Mucosa of gallbladder (tissue), 1 donor: ENCODE measurements at regions not wholly inside any gene's neighbourhood (a gene's known extent, or its start where the extent isn't known, plus 50 kb on each side); places are given as distances from the start of the nearest gene placed in this dataset.

ENCODE experiments used
- DNase-seq: peaks from one replicate; pipeline ENCODE4 v3.0.0-alpha.2; 2020; ENCODE audit warnings: low spot score
- donor health status: DM: no; HTN: no; CAD: no.

GRCh38 chr16:87250431-87250960 lies 66.7 kb downstream of the C16orf95 start:
- DNase-seq: no peak

GRCh38 chr16:87252269-87252970 lies 64.8 kb downstream of the C16orf95 start:
- DNase-seq: no peak
